ENCODE measurements at regions not wholly inside any gene's neighbourhood (a gene's known extent, or its start where the extent isn't known, plus 50 kb on each side); places are given as distances from the start of the nearest gene placed in this dataset.
"Not testable (repeated sequence)": the region's sequence is repeated elsewhere in the genome, so short reads cannot be mapped to it uniquely, and the experiment has no call there.

DNA sequence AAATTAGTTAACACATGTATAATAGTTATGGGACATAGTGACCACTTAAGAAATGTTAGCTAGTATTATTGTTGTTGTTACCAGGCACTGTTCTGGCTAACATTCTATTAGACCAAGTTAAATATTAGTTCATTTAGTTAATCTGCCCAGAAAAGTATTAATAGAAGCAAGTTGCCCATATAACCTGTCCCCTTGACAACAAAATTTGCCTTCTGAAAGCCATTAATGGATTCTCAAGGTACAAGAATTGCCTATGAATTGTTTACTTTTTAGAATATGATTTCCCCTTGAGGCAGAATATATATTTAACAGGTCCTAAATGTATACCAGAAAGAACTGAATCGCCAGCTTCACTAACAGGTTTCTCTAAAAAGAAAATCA is 167.3 kb upstream of the TMCC3 start:
- H3K4me3 ChIP-seq (ENCODE audit: low read depth, low read length) = no peak overlapping the region

DNA sequence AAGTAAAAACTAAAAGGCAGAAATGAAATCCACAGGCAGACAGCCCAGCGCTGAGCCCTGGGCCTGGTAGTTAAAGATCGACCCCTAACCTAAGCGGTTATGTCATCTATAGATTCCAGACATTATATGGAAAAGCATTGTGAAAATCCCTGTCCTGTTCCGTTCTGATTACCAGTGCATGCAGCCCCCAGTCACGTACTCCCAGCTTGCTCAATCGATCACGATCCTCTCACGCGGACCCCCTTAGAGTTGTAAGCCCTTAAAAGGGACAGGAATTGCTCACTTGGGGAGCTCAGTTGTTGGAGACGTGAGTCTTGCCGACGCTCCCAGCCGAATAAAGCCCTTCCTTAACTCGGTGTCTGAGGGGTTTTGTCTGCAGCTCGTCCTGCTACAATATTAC is 166.8 kb upstream of the TMCC3 start:
- H3K4me3 ChIP-seq (ENCODE audit: low read depth, low read length) = not testable (repeated sequence)

- H3K4me3 ChIP-seq (ENCODE audit: low read depth, low read length) = not testable (repeated sequence)
Measured at GRCh38 chr12:94816746-94817145, 166.4 kb upstream of the TMCC3 start.

DNA sequence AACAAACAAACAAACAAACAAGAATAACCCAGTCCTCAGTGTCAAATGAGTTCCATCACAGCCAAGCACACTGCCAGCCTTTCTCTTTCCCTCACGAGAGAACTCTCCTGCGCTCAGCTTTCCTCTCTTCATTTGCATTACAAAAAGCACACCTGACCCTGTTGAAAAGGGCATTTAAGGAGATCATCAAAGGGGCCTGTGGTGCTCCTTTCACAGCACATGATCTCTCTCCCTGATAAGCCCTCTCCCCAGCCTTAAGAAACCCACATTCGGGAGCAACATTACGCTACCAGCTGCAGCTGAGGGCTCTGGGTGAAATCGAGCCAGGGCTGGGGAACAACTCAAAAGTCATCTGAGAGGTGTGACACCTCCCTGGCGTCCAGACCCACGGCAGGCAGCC is 165.6 kb upstream of the TMCC3 start:
- no peak overlapping the region for H3K4me3 ChIP-seq (ENCODE audit: low read depth, low read length)

- no peak overlapping the region for H3K4me3 ChIP-seq (ENCODE audit: low read depth, low read length)
Measured at GRCh38 chr12:94815450-94815849, 165.1 kb upstream of the TMCC3 start.

DNA sequence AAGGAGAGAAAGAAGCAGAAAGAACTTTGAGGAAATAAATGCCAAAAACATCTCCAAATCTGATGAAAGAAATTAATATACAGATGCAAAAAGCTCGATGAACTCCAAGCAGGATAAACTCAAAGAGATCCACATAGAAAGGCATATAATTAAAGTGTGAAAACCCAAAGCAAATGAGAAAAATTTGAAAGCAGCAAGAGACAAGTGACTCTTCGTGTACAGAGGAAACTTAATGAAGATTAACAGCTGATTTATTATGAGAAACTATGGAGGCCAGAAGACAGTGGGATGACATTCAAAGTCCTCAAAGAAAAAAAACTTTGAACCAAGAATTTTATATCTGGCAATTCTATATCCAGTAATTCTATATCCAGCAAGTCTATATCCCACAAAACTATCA is 163.0 kb upstream of the TMCC3 start:
- H3K4me3 ChIP-seq (ENCODE audit: low read depth, low read length) = no peak overlapping the region

- H3K4me3 ChIP-seq (ENCODE audit: low read depth, low read length) = no peak overlapping the region
Measured at GRCh38 chr12:94812345-94812744, 162.0 kb upstream of the TMCC3 start.

GRCh38 chr12:94811611-94812010 is 161.3 kb upstream of the TMCC3 start:
- no peak overlapping the region for H3K4me3 ChIP-seq (ENCODE audit: low read depth, low read length)

DNA sequence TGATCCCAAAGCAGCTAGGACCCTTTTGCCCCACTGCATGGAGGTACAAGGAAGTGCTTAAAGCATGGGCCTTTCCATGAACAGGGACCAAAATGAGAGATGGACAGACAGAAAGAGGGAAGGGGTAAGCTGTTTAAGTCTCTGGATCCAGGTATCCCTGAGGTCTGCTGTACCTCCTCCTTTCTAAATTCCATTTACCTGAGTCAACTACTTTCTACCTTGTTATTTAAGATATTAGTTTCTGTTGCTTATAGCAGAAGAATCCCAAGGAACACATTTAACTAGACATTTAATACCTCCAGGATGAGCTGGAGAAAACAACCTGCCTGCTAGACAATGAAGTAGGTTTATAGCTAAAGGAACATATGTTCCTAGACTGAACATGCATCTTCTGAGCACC is 157.6 kb upstream of the TMCC3 start:
- no peak overlapping the region for H3K4me3 ChIP-seq (ENCODE audit: low read depth, low read length)

DNA sequence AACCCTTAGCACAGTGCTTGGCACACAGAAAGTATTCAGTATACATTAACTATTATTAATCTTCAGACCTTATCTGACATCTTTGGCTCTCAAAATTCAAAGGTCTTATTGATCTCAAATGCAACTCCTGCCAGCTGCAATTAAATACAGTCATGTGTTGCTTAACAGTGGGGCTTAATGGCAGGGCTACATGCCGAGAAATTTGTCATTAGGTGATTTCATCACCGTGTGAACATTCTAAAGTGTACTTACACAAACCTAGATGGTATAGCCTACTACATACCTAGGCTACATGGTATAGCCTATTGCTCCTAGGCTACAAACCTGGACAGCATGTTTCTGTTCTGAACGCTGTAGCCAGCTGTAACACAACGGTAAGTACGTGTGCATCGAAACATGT is 156.3 kb upstream of the TMCC3 start:
- no peak overlapping the region for H3K4me3 ChIP-seq (ENCODE audit: low read depth, low read length)

- H3K4me3 ChIP-seq (ENCODE audit: low read depth, low read length) = no peak overlapping the region
Measured at GRCh38 chr12:94805749-94806529, 155.6 kb upstream of the TMCC3 start.

DNA sequence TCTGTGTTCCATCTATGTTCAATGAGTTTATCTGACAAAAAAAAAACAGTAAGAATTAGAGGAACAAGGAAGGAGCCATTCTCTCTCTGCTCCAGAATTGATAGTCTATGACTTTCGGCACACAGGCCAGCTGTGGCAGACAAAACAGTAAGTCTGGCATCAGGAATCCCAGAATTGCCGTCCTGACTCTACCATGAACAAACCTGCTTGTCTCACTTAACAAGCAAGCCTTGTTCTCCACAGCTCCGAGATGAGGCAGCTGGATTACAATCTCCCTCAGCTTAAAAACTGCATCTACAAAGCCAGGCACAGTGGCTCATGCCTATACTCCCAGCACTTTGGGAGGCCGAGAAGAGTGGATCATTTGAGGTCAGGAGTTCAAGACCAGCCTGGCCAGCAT is 153.6 kb upstream of the TMCC3 start:
- H3K4me3 ChIP-seq (ENCODE audit: low read depth, low read length) = no peak overlapping the region

- no peak overlapping the region for H3K4me3 ChIP-seq (ENCODE audit: low read depth, low read length)
Measured at GRCh38 chr12:94802796-94803195, 152.4 kb upstream of the TMCC3 start.

- no peak overlapping the region for H3K4me3 ChIP-seq (ENCODE audit: low read depth, low read length)
Measured at GRCh38 chr12:94801745-94802144, 151.4 kb upstream of the TMCC3 start.

GRCh38 chr12:94799136-94799535 is 148.8 kb upstream of the TMCC3 start:
- H3K4me3 ChIP-seq (ENCODE audit: low read depth, low read length) = no peak overlapping the region

GRCh38 chr12:94798113-94798512 is 147.8 kb upstream of the TMCC3 start:
- no peak overlapping the region for H3K4me3 ChIP-seq (ENCODE audit: low read depth, low read length)

GRCh38 chr12:94795520-94795919 is 145.2 kb upstream of the TMCC3 start:
- H3K4me3 ChIP-seq (ENCODE audit: low read depth, low read length) = no peak overlapping the region

DNA sequence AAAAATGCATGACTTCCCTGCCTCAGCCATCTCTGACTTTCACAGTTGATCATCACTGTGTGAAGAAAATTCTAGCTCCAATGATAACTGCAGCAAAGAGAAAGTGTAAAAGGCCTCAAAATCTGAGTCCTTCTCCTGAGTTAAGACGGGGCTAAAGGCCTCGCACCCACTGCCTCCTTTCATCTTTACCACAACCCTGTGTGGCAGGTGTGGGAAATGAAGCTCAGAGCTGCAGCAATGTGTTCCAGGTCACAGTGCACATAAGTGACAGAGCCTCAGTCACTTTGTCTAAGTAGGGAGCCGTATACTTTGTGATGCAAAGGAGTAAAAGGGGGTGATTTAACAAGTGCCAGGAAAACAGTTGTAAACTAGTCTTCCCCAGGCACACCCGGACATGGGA is 144.7 kb upstream of the TMCC3 start:
- H3K4me3 ChIP-seq (ENCODE audit: low read depth, low read length) = no peak overlapping the region

DNA sequence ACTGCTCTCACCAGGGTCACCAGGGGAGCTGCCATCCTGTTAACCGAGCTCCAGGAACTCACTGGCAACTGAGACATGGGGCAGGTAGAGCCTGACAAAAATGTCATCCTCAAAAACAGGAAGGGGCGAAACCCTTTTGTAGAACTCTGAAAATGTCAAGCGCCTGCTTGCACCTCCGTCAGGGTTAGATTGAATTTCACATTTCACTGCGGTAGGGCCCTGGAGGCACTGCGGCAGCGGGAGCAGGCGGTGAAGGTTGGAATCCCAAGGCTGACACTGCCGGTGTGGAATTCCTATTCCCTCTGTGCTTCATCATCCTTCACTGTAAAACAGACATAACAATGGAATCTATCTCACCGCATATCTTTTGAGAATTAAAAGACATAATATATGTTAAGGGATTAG is 142.8 kb upstream of the TMCC3 start:
- no peak overlapping the region for H3K4me3 ChIP-seq (ENCODE audit: low read depth, low read length)

DNA sequence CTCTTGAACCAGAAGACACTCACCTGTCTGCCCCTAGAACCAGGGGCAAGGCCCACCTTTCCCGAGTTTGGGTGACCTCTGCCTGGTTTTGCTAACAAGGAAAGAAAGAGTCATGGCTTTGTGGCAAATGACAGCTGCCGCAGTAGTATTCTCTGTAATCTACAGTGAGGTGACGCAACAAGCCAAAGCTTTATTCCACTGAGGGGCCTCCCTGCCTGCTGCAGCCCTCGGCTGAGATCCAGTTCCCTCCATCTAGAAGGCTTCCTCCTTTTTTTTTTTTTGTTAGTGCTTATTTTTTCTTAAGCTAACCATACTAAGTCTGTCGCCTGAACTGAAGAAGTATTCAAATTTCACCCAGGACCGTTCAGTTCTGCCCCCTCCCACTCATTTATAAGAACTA is 142.3 kb upstream of the TMCC3 start:
- H3K4me3 ChIP-seq (ENCODE audit: low read depth, low read length) = no peak overlapping the region

DNA sequence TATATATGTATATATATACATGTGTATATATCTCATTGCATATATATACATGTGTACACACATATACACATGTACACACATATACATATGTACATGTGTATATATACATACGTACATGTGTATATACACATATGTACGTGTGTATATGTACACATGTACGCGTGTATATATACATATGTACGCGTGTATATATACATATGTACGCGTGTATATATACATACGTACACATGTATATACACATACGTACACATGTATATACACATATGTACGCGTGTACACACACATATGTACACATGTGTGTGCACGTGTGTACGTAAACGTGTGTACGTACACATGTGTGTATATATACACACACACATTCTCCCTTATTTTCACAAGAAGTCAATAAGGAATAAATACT is 141.6 kb upstream of the TMCC3 start:
- H3K4me3 ChIP-seq (ENCODE audit: low read depth, low read length) = no peak overlapping the region

- H3K4me3 ChIP-seq (ENCODE audit: low read depth, low read length) = no peak overlapping the region
Measured at GRCh38 chr12:94790825-94791224, 140.5 kb upstream of the TMCC3 start.

DNA sequence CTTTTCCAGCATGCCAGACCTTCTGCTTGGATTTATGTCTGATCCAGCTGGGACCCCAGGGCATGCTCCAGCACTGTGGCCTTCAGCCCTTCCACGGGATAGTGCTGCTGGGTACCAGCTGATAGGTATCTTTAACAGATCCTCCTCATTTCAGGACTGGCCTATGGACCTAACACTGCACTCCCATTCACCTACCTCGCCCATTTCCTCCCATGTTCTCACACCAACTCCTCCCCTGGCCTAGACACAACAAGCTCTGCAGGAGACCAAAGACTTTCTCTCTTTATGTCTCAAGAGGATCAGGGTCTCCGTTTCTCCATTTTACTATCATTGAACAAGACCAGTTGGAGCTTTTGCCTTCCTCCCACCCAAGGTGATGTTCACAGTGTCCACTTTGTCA is 140.0 kb upstream of the TMCC3 start:
- H3K4me3 ChIP-seq (ENCODE audit: low read depth, low read length) = no peak overlapping the region
